Stomach (tissue), 8 donors: ENCODE measurements at regions not wholly inside any gene's neighbourhood (a gene's known extent, or its start where the extent isn't known, plus 50 kb on each side); places are given as distances from the start of the nearest gene placed in this dataset.

Experiments used
- DNase-seq, 2 donors: peaks; one replicate each; pipeline versions ENCODE4 v3.0.0 to v3.0.0-alpha.2; 2013 to 2019
- H3K27ac ChIP-seq, 5 donors: fragments of 200-600 bp in 4 of 5; sonication (generic) in 4 of 5; one replicate each; pipeline ENCODE4 v1.5.1; 2013 to 2019; ENCODE audit warnings: mild to moderate bottlenecking in 1 of 5, moderate library complexity in 1 of 5
- H3K27me3 ChIP-seq, 3 donors: fragments of 200-600 bp; sonication (generic); one replicate each; pipeline ENCODE4 v1.5.1; 2017 to 2019; ENCODE audit warnings: mixed run types in 1 of 3
- H3K36me3 ChIP-seq, 4 donors: fragments of 200-600 bp; sonication (generic); 1 replicate in 3 of 4; 2 replicates in 1 of 4; pipeline ENCODE4 v1.5.1; 2016 to 2019
- H3K4me1 ChIP-seq, 4 donors: fragments of 200-600 bp; sonication (generic); one replicate each; pipeline ENCODE4 v1.5.1; 2016 to 2019
- H3K4me3 ChIP-seq, 4 donors: fragments of 200-600 bp; sonication (generic) in 3 of 4; one replicate each; pipeline ENCODE4 v1.5.1; 2016 to 2019; ENCODE audit warnings: mild to moderate bottlenecking in 1 of 4
- H3K9me3 ChIP-seq, 4 donors: fragments of 200-600 bp; sonication (generic); one replicate each; pipeline ENCODE4 v1.5.1; 2016 to 2019
- EP300 ChIP-seq: sonication (generic); formaldehyde crosslinking; IDR thresholded peaks from one replicate; pipeline ENCODE4 v1.6.1; 2017; ENCODE audit warnings: antibody characterized with exemption
- POLR2A ChIP-seq, 4 donors: fragments of 450-650 bp; IDR thresholded peaks; one replicate each; pipeline ENCODE4 v1.6.1; 2016; ENCODE audit warnings: antibody characterized with exemption in 4 of 4, control low read depth in 2 of 4, mild to moderate bottlenecking in 1 of 4, moderate library complexity in 1 of 4
- POLR2AphosphoS5 ChIP-seq, 3 donors: sonication (generic); formaldehyde crosslinking; IDR thresholded peaks; one replicate each; pipeline ENCODE4 v1.6.1; 2016; ENCODE audit warnings: antibody characterized with exemption in 3 of 3
- WGBS, 5 donors: extraction: QIAGEN DNeasy Blood & Tissue Kit in 3 of 5; methylation state at CpG; one replicate each; pipeline versions ENCODE4 v1.1.5 to v1.1.7; 2013 to 2018; 5-methylcytosine and 5-hydroxymethylcytosine counted together
- intact Hi-C: fragments of 100-400 bp; cut with DNase I; formaldehyde crosslinking; loops from one replicate; pipeline ENCODE4 v1.15.1; 2023; ENCODE audit warnings: low total_unique reads
- TF ChIP-seq, protein P1 (sequence below), 7 experiments: fragments of 450-650 bp in 4 of 7; fragments of 200-600 bp in 3 of 7; sonication (generic) in 3 of 7; IDR thresholded peaks; one replicate each; pipeline ENCODE4 v1.5.1; 2016 to 2019; ENCODE audit warnings: antibody characterized with exemption in 7 of 7, control low read depth in 2 of 7, mild to moderate bottlenecking in 1 of 7
- donor health status: healthy with polysubstance abuse.
- donor health status: Bipolar disorder and iron deficiency.
- donor health status: healthy.

GRCh38 chr21:20308586-20309315 lies 689.5 kb upstream of the NCAM2 start:
- no peak for DNase-seq
- Histone ChIP-seq H3K4me1 (no peaks in the 10 kb centered on the region), H3K4me3 (no peak overlapping the region), H3K36me3 (no peaks in the 10 kb centered on the region), H3K27me3 (no peaks in the 10 kb centered on the region), H3K9me3 (peaks cover 0 to 1% (median under 1%) of the 10 kb centered on the region in 4 donors), H3K27ac (no peak overlapping the region)
- intact Hi-C loops = no loop called here
- 75 to 89% (median 84%) methylated on average over 6 of the region's 6 CpGs for WGBS, 5 donors
- no peak for TF ChIP-seq EP300

DNA sequence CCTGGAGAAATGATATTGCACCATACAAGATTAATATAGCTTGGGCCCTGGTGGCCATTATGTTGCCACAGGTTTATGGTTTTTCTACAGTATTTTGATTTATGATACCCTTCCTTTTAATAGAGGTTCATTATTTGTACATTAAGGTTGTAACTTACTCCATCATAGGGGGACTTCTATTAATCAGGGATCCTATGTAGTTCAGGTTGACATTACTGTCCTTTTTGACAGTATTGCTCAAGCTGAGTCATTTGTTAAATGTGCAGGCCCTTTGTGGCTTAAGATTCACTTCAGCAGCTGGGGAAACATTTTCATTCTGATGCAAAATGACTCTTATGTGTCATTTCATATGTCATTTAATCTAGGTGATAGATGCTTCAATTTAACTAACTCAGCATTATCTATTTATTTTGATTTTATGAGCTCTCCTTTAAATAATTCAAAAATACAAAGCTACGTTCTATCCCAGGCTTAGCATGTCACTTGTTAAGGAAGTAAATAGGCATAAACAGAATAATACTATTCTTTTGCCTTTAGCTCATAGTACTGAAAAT lies 686.9 kb upstream of the NCAM2 start:
- intact Hi-C loops = no loop called here
- WGBS, 5 donors = 73 to 84% (median 79%) methylated on average over 1 of the region's 1 CpG
- no peak for DNase-seq
- Histone ChIP-seq H3K4me1 (no peaks in the 10 kb centered on the region), H3K36me3 (no peaks in the 10 kb centered on the region), H3K27ac (no peak overlapping the region), H3K27me3 (no peaks in the 10 kb centered on the region), H3K4me3 (no peak overlapping the region), H3K9me3 (peaks cover 0 to 12% (median 5%) of the 10 kb centered on the region in 4 donors)
- TF ChIP-seq EP300 = no peak

DNA sequence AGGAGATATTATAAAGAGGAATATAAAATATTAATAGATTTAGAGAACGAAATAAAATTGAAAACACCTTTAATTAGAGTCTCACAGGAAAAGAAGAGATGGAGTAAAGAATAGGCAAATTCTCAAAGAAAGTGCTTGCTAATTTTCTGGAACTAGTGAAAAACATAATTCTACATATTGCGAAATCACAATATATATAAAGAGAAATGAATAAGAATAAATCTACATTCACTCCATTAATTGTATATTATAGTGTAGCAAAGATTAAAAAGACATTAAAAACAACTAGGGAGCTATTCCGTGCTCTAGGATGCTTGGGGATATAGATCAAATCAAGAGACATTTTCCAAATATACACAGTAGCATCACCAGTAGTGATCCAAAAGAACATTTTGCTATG lies 685.2 kb upstream of the NCAM2 start:
- Histone ChIP-seq H3K9me3 (peaks cover 0 to 16% (median 6%) of the 10 kb centered on the region in 4 donors), H3K27me3 (no peaks in the 10 kb centered on the region), H3K4me1 (no peaks in the 10 kb centered on the region), H3K27ac (no peak overlapping the region), H3K36me3 (no peaks in the 10 kb centered on the region), H3K4me3 (no peak overlapping the region)
- no peak for DNase-seq
- 84 to 86% (median 86%) methylated on average over 3 of the region's 3 CpGs for WGBS, 5 donors
- intact Hi-C loops = no loop called here
- TF ChIP-seq POLR2AphosphoS5 (IDR thresholded peaks at IDR 0.05) = no peak

DNA sequence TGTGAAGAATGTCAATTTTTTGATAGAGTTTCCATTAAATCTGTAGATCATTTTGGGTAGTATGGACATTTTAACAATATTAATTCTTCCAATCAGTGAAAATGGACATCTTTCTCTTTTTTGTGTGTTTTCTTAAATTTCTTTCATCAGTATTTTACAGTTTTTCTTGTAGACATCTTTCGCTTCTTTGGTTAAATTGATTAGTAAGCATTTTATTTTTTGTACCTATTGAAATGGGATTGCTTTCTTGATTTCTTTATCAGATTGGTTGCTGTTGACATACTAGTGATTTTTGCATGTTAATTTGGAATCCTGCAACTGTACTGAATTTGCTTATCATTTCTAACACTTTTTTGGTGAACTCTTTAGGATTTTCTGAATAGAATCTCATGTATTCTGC lies 683.2 kb upstream of the NCAM2 start:
- Histone ChIP-seq H3K4me3 (no peak overlapping the region), H3K27me3 (no peaks in the 10 kb centered on the region), H3K36me3 (no peaks in the 10 kb centered on the region), H3K9me3 (peaks cover 0 to 16% (median 6%) of the 10 kb centered on the region in 4 donors), H3K4me1 (no peaks in the 10 kb centered on the region), H3K27ac (no peak overlapping the region)
- no peak for TF ChIP-seq EP300
- no peak for TF ChIP-seq POLR2AphosphoS5 (IDR thresholded peaks at IDR 0.05)
- TF ChIP-seq, protein P1, sequence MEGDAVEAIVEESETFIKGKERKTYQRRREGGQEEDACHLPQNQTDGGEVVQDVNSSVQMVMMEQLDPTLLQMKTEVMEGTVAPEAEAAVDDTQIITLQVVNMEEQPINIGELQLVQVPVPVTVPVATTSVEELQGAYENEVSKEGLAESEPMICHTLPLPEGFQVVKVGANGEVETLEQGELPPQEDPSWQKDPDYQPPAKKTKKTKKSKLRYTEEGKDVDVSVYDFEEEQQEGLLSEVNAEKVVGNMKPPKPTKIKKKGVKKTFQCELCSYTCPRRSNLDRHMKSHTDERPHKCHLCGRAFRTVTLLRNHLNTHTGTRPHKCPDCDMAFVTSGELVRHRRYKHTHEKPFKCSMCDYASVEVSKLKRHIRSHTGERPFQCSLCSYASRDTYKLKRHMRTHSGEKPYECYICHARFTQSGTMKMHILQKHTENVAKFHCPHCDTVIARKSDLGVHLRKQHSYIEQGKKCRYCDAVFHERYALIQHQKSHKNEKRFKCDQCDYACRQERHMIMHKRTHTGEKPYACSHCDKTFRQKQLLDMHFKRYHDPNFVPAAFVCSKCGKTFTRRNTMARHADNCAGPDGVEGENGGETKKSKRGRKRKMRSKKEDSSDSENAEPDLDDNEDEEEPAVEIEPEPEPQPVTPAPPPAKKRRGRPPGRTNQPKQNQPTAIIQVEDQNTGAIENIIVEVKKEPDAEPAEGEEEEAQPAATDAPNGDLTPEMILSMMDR (IDR thresholded peaks at IDR 0.05) = no peak
- no peak for TF ChIP-seq POLR2A (IDR thresholded peaks at IDR 0.05)
- WGBS, 5 donors = 91 to 100% (median 96%) methylated on average over 1 of the region's 1 CpG
- intact Hi-C loops = no loop called here
- no peak for DNase-seq

GRCh38 chr21:20329636-20330035 lies 668.6 kb upstream of the NCAM2 start:
- WGBS, 5 donors = 90 to 94% (median 93%) methylated on average over 6 of the region's 6 CpGs
- H3K36me3 ChIP-seq = no peaks in the 10 kb centered on the region
- DNase-seq = no peak
- no peaks in the 10 kb centered on the region for H3K27me3 ChIP-seq
- H3K27ac ChIP-seq = no peak overlapping the region
- H3K4me3 ChIP-seq = no peak overlapping the region
- no peaks in the 10 kb centered on the region for H3K9me3 ChIP-seq
- TF ChIP-seq POLR2A (IDR thresholded peaks at IDR 0.05) = no peak
- TF ChIP-seq, protein P1 (IDR thresholded peaks at IDR 0.05) = no peak
- TF ChIP-seq EP300 = no peak
- TF ChIP-seq POLR2AphosphoS5 (IDR thresholded peaks at IDR 0.05) = no peak
- H3K4me1 ChIP-seq = no peaks in the 10 kb centered on the region
- intact Hi-C loops = no loop called here

- 93 to 98% (median 96%) methylated on average over 3 of the region's 3 CpGs for WGBS, 5 donors
- DNase-seq = no peak
These were observed 667.6 kb upstream of the NCAM2 start for GRCh38 chr21:20330652-20331051.

More at GRCh38 chr21:20330652-20331051, 667.6 kb upstream of the NCAM2 start:
- Histone ChIP-seq H3K27ac (no peak overlapping the region), H3K4me1 (no peaks in the 10 kb centered on the region), H3K9me3 (no peaks in the 10 kb centered on the region), H3K36me3 (no peaks in the 10 kb centered on the region), H3K4me3 (no peak overlapping the region), H3K27me3 (no peaks in the 10 kb centered on the region)
- TF ChIP-seq EP300 = no peak
- TF ChIP-seq POLR2AphosphoS5 (IDR thresholded peaks at IDR 0.05) = no peak
- no peak for TF ChIP-seq POLR2A (IDR thresholded peaks at IDR 0.05)
- TF ChIP-seq, protein P1 (IDR thresholded peaks at IDR 0.05) = no peak
- intact Hi-C loops = no loop called here
